SK-N-SH (cell line): ENCODE measurements at regions not wholly inside any gene's neighbourhood (a gene's known extent, or its start where the extent isn't known, plus 50 kb on each side); places are given as distances from the start of the nearest gene placed in this dataset.
"Not testable (repeated sequence)": the region's sequence is repeated elsewhere in the genome, so short reads cannot be mapped to it uniquely, and the experiment has no call there.

Experiments used
- CTCF ChIA-PET: fragments of 300-600, 350-600 bp; formaldehyde crosslinking; extraction: SDS; loops from one replicate; lab custom pipeline; 2021; lab: Yijun Ruan, JAX
- POLR2A ChIA-PET: fragments of 350-600 bp; sonication (Branson Sonifier 250); formaldehyde crosslinking; extraction: SDS; loops from one replicate; lab custom pipeline; 2020; ENCODE audit warnings: antibody characterized with exemption, inconsistent platforms; lab: Yijun Ruan, JAX
- DNase-seq: peaks from one replicate; pipeline ENCODE4 v3.0.0; 2012
- H2AFZ ChIP-seq: fragments of 200-600 bp; sonication (generic); 2 replicates; pipeline ENCODE4 v1.8.1; 2016; ENCODE audit warnings: antibody characterized with exemption, mild to moderate bottlenecking, low read depth
- H3F3A ChIP-seq: fragments of 200-600 bp; sonication (generic); replicated peaks from 2 replicates; pipeline ENCODE3; 2016; ENCODE audit warnings: antibody characterized with exemption, mild to moderate bottlenecking; ENCODE audit not compliant: insufficient read depth
- H3K27ac ChIP-seq, 2 experiments: fragments of 200-500 bp in 1 of 2; fragments of 200-600 bp in 1 of 2; sonication (Bioruptor generic) in 1 of 2; sonication (generic), shearing (Covaris generic) in 1 of 2; 2 replicates each; pipeline versions ENCODE4 v1.5.1 to v1.6.1; 2014 to 2016; ENCODE audit warnings: low read depth in 2 of 2, inconsistent platforms in 1 of 2, low read length in 1 of 2, mild to moderate bottlenecking in 1 of 2, mixed read lengths in 1 of 2
- H3K27me3 ChIP-seq: fragments of 200-600 bp; sonication (generic), shearing (Covaris generic); 2 replicates; pipeline ENCODE4 v1.6.1; 2016; ENCODE audit warnings: mixed run types; ENCODE audit not compliant: insufficient read depth
- H3K36me3 ChIP-seq, 2 experiments: fragments of 200-500 bp in 1 of 2; fragments of 200-600 bp in 1 of 2; sonication (Bioruptor generic) in 1 of 2; sonication (generic) in 1 of 2; replicated peaks in 1 of 2; 2 replicates each; pipeline versions ENCODE3 to v1.5.1; 2014 to 2016; ENCODE audit warnings: low read length in 1 of 2, mild to moderate bottlenecking in 1 of 2; ENCODE audit not compliant: insufficient read depth in 2 of 2, control insufficient read depth in 1 of 2
- H3K4me1 ChIP-seq, 2 experiments: fragments of 200-500 bp in 1 of 2; fragments of 200-600 bp in 1 of 2; sonication (Bioruptor generic) in 1 of 2; sonication (generic), shearing (Covaris generic) in 1 of 2; 2 replicates each; pipeline versions ENCODE4 v1.5.1 to v1.6.1; 2014 to 2016; ENCODE audit warnings: low read depth in 1 of 2, low read length in 1 of 2, mixed run types in 1 of 2; ENCODE audit not compliant: insufficient read depth in 2 of 2, control insufficient read depth in 1 of 2
- H3K4me2 ChIP-seq: fragments of 200-600 bp; sonication (generic), shearing (Covaris generic); 2 replicates; pipeline ENCODE4 v1.6.1; 2017; ENCODE audit warnings: mixed run types
- H3K4me3 ChIP-seq, 2 experiments: fragments of 200-500 bp in 1 of 2; fragments of 200-600 bp in 1 of 2; sonication (Bioruptor generic) in 1 of 2; sonication (generic), shearing (Covaris generic) in 1 of 2; 2 replicates each; pipeline versions ENCODE4 v1.5.1 to v1.8.1; 2014 to 2016; ENCODE audit warnings: low read depth in 2 of 2, inconsistent platforms in 1 of 2, low read length in 1 of 2, mild to moderate bottlenecking in 1 of 2, mixed read lengths in 1 of 2, moderate library complexity in 1 of 2
- H3K79me2 ChIP-seq: fragments of 200-600 bp; sonication (generic); 2 replicates; pipeline ENCODE4 v1.8.1; 2017; ENCODE audit warnings: mild to moderate bottlenecking; ENCODE audit not compliant: insufficient read depth
- H3K9ac ChIP-seq: fragments of 200-600 bp; sonication (generic); 2 replicates; pipeline ENCODE4 v1.6.1; 2017; ENCODE audit warnings: mixed run types
- H3K9me2 ChIP-seq: fragments of 200-600 bp; sonication (generic); 2 replicates; pipeline ENCODE4 v1.6.1; 2017; ENCODE audit warnings: mixed run types
- H3K9me3 ChIP-seq: fragments of 200-600 bp; sonication (generic); 2 replicates; pipeline ENCODE4 v1.6.1; 2017; ENCODE audit warnings: mixed run types, mild to moderate bottlenecking, moderate library complexity
- H4K20me1 ChIP-seq: fragments of 200-600 bp; sonication (generic); 2 replicates; pipeline ENCODE4 v1.6.1; 2017; ENCODE audit warnings: mild to moderate bottlenecking, mixed run types; ENCODE audit not compliant: insufficient read depth
- GATA2 ChIP-seq: sonication (generic); formaldehyde crosslinking; IDR thresholded peaks from 2 replicates; pipeline ENCODE4 v1.5.0; 2020; ENCODE audit warnings: mild to moderate bottlenecking, missing genetic modification reagents
- RAD21 ChIP-seq: IDR thresholded peaks from 2 replicates; pipeline ENCODE4 v1.6.1; 2012; ENCODE audit warnings: mild to moderate bottlenecking, low read length
- TEAD4 ChIP-seq: IDR thresholded peaks from 2 replicates; pipeline ENCODE4 v1.4.0; 2012; ENCODE audit warnings: mild to moderate bottlenecking, borderline replicate concordance; ENCODE audit not compliant: insufficient read depth
- WGBS: methylation state at CpG from one replicate; pipeline ENCODE4 v1.1.6; 2017; ENCODE audit warnings: low lambda C conversion rate; 5-methylcytosine and 5-hydroxymethylcytosine counted together
- TF ChIP-seq, protein P1 (sequence below): IDR thresholded peaks from 2 replicates; pipeline ENCODE4 v1.4.0; 2012; ENCODE audit warnings: low read depth, borderline replicate concordance
- TF ChIP-seq, protein P2 (sequence below): fragments of 200-600 bp; sonication (generic); IDR thresholded peaks from 2 replicates; pipeline ENCODE4 v1.6.1; 2017; ENCODE audit warnings: antibody characterized with exemption, mild to moderate bottlenecking, moderate library complexity

DNA sequence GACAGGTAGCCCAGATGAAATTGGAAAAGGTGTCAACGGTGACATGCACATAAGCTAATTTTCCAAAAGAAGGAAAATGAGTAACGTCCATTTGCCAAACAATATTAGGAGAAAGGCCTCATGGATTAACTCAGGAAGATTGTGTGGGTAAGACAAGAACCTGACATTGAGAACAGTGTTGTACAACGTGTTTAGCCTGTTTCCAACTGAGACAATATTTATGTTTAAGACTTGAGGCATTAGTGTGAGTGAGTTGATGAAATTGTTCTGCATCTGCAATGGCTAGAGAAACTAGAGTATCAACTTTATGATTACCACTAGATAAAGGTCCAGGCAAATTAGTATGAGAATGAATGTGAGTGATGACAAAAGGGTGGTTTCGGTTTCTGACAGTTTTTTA is 191.3 kb upstream of the RAI14 start (continued):
- TF ChIP-seq, protein P1, sequence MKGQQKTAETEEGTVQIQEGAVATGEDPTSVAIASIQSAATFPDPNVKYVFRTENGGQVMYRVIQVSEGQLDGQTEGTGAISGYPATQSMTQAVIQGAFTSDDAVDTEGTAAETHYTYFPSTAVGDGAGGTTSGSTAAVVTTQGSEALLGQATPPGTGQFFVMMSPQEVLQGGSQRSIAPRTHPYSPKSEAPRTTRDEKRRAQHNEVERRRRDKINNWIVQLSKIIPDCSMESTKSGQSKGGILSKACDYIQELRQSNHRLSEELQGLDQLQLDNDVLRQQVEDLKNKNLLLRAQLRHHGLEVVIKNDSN = no peak
- no peak for TF ChIP-seq TEAD4
- no peak for TF ChIP-seq GATA2
- TF ChIP-seq, all 33 proteins: peak for 0

DNA sequence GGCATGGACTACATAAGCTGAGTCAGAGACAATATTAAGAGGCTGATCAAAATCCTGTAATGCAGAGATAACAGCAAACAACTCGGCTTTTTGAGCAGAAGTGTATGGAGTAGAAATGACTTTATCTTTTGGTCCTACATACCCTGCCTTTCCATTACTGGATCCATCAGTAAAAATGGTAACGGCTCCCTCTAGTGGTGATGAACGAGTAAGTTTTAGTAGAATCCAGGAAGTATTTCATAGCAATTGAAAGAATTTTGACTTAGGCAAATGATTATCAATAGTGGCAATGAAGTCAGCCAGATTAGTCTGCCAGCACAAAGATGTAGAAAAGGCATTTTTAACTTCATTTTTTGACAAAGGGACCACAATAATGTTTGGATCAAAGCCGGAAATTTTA is 190.8 kb upstream of the RAI14 start:
- H4K20me1 ChIP-seq, POLR2A ChIA-PET, H3K27me3 ChIP-seq, H3K9me3 ChIP-seq, H3F3A ChIP-seq, H3K79me2 ChIP-seq, H3K4me1 ChIP-seq, H3K36me3 ChIP-seq, H3K9me2 ChIP-seq, DNase-seq, H3K9ac ChIP-seq, H3K27ac ChIP-seq: not testable (repeated sequence)
- CTCF ChIA-PET = interaction anchor here (0.6 to 2.9 kb wide), 6 partner anchors 9 to 1004 kb away, joined by 3 to 13 read pairs (median 4); no protein-coding TSS in a partner anchor
- WGBS = 0% methylated on average over 4 of the region's 4 CpGs
- H3K4me3 ChIP-seq = peak overlapping the region in 1 of 2 experiments; percentile 22; a peak in 1 of 4 replicates
- H2AFZ ChIP-seq = peak overlapping the region; percentile 82; the same call in 1 of the 2 replicates
- peak overlapping the region; percentile 5; the same call in 1 of the 2 replicates for H3K4me2 ChIP-seq
- peak; percentile 51 for TF ChIP-seq RAD21
- TF ChIP-seq, protein P2, sequence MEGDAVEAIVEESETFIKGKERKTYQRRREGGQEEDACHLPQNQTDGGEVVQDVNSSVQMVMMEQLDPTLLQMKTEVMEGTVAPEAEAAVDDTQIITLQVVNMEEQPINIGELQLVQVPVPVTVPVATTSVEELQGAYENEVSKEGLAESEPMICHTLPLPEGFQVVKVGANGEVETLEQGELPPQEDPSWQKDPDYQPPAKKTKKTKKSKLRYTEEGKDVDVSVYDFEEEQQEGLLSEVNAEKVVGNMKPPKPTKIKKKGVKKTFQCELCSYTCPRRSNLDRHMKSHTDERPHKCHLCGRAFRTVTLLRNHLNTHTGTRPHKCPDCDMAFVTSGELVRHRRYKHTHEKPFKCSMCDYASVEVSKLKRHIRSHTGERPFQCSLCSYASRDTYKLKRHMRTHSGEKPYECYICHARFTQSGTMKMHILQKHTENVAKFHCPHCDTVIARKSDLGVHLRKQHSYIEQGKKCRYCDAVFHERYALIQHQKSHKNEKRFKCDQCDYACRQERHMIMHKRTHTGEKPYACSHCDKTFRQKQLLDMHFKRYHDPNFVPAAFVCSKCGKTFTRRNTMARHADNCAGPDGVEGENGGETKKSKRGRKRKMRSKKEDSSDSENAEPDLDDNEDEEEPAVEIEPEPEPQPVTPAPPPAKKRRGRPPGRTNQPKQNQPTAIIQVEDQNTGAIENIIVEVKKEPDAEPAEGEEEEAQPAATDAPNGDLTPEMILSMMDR = peak; percentile 44

DNA sequence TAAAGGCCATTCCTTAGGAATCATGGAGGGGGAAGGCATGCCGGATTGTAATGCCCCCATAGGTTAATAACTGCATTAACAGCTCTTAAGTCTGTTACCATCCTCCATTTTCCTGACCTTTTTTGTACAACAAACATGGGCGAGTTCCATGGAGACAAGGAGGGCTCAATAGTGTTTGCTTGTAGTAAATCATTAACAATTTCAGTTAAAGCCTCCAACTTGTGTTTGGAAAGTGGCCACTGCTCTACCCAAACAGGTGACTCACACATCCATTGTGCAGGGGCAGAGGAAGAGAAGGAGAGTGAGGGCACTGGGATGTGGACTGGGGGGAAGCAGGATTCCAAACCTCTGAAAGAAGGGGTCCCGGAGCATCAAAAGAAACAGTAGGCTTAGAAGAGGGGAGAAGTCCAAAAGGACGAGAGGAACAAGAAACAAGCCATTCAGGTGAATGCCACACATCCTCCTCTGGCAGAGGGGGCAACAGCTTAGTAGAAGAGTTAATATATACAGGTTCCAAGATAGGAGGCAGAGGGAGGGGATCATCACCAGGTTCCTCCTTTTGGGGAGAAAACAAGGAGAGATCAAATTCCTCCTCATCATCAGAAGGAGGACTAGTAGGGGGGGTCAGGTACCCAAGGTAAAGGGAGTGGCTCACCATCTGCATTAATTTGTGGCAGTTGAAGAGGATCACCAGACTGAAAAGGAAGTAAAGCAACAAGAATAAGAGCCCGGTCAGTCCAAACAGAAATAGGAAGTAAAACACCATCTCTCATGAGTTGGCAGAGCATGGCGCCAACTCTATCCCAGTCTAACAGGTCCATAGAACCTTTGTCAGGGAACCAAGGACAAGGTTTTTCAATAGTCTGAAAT is 189.4 kb upstream of the RAI14 start:
- H2AFZ ChIP-seq, H3K36me3 ChIP-seq, H4K20me1 ChIP-seq, H3K27me3 ChIP-seq, H3K79me2 ChIP-seq, H3K4me3 ChIP-seq, POLR2A ChIA-PET, H3K9me2 ChIP-seq, H3K4me2 ChIP-seq, H3F3A ChIP-seq, H3K9me3 ChIP-seq, H3K4me1 ChIP-seq, H3K9ac ChIP-seq, H3K27ac ChIP-seq, DNase-seq: not testable (repeated sequence)
- 29% methylated on average over 6 of the region's 6 CpGs for WGBS
- CTCF ChIA-PET = interaction anchor here (1.0 to 2.9 kb wide), 3 partner anchors 8 to 469 kb away, joined by 3 to 13 read pairs (median 5); no protein-coding TSS in a partner anchor
